Skeletal muscle satellite cell (primary cell): ENCODE measurements at regions not wholly inside any gene's neighbourhood (a gene's known extent, or its start where the extent isn't known, plus 50 kb on each side); places are given as distances from the start of the nearest gene placed in this dataset.

ENCODE experiments used
- H3K27me3 ChIP-seq: 2 replicates; pipeline ENCODE4 v1.7.0; 2013; ENCODE audit warnings: low read length; ENCODE audit not compliant: control insufficient read depth, insufficient read depth
- H3K36me3 ChIP-seq: 2 replicates; pipeline ENCODE4 v1.7.0; 2013; ENCODE audit warnings: mild to moderate bottlenecking, control low read depth, low read length; ENCODE audit not compliant: insufficient read depth
- H3K4me1 ChIP-seq: 2 replicates; pipeline ENCODE4 v1.7.0; 2013; ENCODE audit warnings: low read length; ENCODE audit not compliant: control insufficient read depth, insufficient read depth
- H3K4me2 ChIP-seq: 2 replicates; pipeline ENCODE4 v1.7.0; 2013; ENCODE audit warnings: mild to moderate bottlenecking, low read length
- H3K4me3 ChIP-seq: 2 replicates; pipeline ENCODE4 v1.7.0; 2013; ENCODE audit warnings: low read length
- H3K9ac ChIP-seq: 2 replicates; pipeline ENCODE4 v1.7.0; 2013; ENCODE audit warnings: mild to moderate bottlenecking, low read depth, low read length, moderate library complexity
- H3K9me3 ChIP-seq: replicated peaks from 2 replicates; pipeline ENCODE4 v1.7.0; 2013; ENCODE audit warnings: mild to moderate bottlenecking, control low read depth, low read length

DNA sequence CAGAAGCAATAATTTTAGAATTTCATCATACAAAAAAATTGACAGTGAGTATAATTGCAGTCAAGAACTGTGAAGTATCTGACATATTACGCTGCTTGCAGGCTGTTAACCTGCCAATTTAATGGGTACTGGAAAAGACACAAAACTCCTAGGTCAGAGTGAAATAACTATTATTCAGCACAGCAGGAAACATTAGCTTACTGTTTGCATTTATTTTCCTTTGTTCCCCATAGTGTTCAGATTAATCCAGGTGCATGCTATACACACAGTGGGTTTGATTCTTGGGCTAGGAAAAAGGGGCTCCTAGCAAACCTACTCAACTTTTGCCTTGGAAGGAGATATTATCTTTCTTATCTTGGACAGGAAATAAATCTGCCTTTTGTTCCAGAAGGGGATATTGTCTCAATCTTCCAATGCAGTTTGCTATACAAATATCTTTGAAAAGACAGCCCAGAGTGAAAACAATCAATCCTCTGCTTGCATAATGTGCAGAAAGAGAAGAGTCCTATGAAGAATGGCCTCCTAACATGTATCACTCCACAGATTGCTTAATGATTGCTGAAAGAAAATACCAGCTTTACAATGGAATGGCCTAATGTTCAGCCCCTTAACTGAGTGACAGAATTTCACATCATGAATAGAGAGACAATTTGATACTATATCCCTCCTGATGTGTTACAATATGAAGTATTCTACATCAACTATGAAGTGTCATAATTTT is 443.4 kb downstream of the TBC1D4 start:
- Histone ChIP-seq H3K36me3 (no peaks in the 10 kb centered on the region), H3K9ac (no peak overlapping the region), H3K4me1 (no peaks in the 10 kb centered on the region), H3K4me3 (no peak overlapping the region), H3K4me2 (no peak overlapping the region), H3K27me3 (no peaks in the 10 kb centered on the region), H3K9me3 (no peaks in the 10 kb centered on the region)

GRCh38 chr13:75025956-75026355 is 456.0 kb downstream of the TBC1D4 start:
- Histone ChIP-seq H3K9me3 (no peaks in the 10 kb centered on the region), H3K36me3 (no peaks in the 10 kb centered on the region), H3K4me2 (no peak overlapping the region), H3K27me3 (no peaks in the 10 kb centered on the region), H3K4me1 (no peaks in the 10 kb centered on the region), H3K9ac (no peak overlapping the region), H3K4me3 (no peak overlapping the region)

DNA sequence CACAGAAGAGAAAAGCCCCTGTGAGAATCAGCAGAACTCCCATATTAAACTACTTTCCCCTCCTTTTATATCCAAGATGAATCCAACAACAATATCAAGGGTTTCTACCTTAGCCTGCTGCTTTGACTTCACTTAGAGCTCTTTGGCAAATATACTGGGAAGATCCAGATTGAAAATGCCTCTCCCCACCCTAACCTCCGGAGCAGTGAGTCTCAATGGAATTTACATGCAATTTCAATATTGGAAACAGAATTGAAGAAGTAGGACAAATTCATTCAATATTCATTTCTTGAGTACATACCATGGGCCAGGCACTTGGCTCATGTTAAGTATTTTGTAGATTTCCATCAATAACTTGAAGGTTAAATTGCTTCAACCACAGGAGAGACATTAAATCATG is 457.4 kb downstream of the TBC1D4 start:
- no peak overlapping the region for H3K4me3 ChIP-seq
- no peaks in the 10 kb centered on the region for H3K4me1 ChIP-seq
- no peak overlapping the region for H3K9ac ChIP-seq
- no peaks in the 10 kb centered on the region for H3K9me3 ChIP-seq
- no peaks in the 10 kb centered on the region for H3K27me3 ChIP-seq
- H3K36me3 ChIP-seq, result no peaks in the 10 kb centered on the region
- H3K4me2 ChIP-seq, result no peak overlapping the region

GRCh38 chr13:75023609-75024008 is 458.4 kb downstream of the TBC1D4 start:
- Histone ChIP-seq H3K27me3 (no peaks in the 10 kb centered on the region), H3K36me3 (no peaks in the 10 kb centered on the region), H3K4me3 (no peak overlapping the region), H3K4me2 (no peak overlapping the region), H3K9ac (no peak overlapping the region), H3K9me3 (no peaks in the 10 kb centered on the region), H3K4me1 (no peaks in the 10 kb centered on the region)

DNA sequence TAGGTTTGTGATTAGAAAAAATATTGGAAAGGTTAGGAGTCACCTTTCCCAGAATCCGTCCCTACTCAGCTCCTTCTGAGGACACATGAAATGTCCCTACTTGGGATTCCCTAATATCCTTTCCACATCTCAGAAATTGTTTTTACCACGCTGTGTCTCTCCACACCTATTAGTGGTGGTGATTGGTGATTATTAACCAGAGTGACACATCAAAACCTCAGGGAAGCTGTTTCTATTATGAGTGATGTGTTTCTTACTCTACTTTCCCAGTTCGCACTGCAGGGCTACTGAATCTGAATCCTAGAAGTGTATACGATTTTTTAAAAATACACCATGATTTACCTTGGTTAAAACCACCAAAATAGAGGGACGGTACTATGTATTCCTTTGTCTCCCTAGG is 460.8 kb downstream of the TBC1D4 start:
- no peaks in the 10 kb centered on the region for H3K36me3 ChIP-seq
- H3K4me1 ChIP-seq, result no peaks in the 10 kb centered on the region
- no peaks in the 10 kb centered on the region for H3K9me3 ChIP-seq
- no peak overlapping the region for H3K9ac ChIP-seq
- no peak overlapping the region for H3K4me3 ChIP-seq
- H3K27me3 ChIP-seq, result no peaks in the 10 kb centered on the region
- no peak overlapping the region for H3K4me2 ChIP-seq

DNA sequence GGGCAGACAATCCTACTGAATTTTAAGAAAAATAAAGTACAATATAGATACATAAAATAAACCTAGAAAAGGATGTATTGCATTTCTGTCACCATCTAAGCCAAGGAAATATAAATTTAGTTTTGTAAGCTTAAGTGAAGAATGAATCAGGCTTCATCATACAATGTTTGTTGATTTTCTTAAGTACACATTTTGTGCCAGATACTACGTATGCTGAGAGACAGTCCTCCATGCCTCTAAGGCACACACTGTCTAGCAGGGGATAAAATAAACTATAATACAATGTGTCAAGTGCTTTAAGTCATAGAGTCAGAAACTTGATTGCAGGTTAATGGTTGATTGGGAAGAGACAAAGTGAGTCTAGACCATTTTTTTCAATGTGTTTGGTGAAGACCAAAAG is 465.7 kb downstream of the TBC1D4 start:
- Histone ChIP-seq H3K4me1 (no peaks in the 10 kb centered on the region), H3K4me2 (no peak overlapping the region), H3K4me3 (no peak overlapping the region), H3K9ac (no peak overlapping the region), H3K27me3 (peaks cover 4% of the 10 kb centered on the region), H3K9me3 (no peaks in the 10 kb centered on the region), H3K36me3 (no peaks in the 10 kb centered on the region)

- Histone ChIP-seq H3K4me1 (no peaks in the 10 kb centered on the region), H3K9me3 (no peaks in the 10 kb centered on the region), H3K4me2 (no peak overlapping the region), H3K4me3 (no peak overlapping the region), H3K36me3 (no peaks in the 10 kb centered on the region), H3K27me3 (peaks cover 4% of the 10 kb centered on the region), H3K9ac (no peak overlapping the region)
These were observed 468.2 kb downstream of the TBC1D4 start for GRCh38 chr13:75013818-75014217.

DNA sequence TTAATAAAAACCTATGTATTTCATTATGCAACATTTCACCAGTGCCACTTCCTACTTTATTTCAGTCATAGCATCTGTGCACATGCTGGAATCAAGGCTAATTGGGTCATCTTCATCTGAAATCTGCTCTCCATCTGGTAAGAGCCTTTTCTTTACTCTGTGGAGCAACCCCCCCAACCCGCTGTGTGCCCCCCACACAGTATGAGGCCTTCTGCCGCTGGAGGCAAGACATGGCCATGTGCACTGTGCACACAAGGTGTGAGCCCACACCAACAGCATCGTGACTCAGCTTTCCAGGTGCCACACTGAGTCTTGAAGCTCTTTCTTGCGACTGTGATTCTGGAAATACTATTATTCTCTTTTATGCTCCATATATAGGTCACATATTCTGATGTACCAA is 471.0 kb downstream of the TBC1D4 start:
- no peaks in the 10 kb centered on the region for H3K36me3 ChIP-seq
- no peak overlapping the region for H3K4me2 ChIP-seq
- H3K9me3 ChIP-seq, result no peaks in the 10 kb centered on the region
- no peaks in the 10 kb centered on the region for H3K4me1 ChIP-seq
- peaks cover 4% of the 10 kb centered on the region for H3K27me3 ChIP-seq
- H3K9ac ChIP-seq, result no peak overlapping the region
- no peak overlapping the region for H3K4me3 ChIP-seq

DNA sequence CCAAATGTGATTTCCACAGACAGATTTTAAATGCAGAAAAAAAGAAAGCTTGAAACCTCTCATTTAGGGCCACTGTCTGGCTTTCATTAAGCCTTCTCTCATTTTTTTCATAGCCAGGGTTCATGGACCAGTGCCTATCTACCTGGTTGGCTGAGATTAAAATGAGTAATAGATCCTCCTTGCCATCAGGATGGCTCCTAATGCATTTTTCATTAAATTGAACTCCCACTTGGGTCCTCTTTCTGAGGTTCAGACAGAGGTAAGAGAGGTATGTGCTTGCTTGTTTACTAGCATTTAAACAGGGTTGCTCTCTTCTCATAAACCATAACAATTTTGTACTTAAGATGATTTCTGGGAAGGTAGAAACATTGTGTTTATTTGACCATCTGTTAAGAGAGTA is 473.0 kb downstream of the TBC1D4 start:
- H3K9ac ChIP-seq, result no peak overlapping the region
- no peaks in the 10 kb centered on the region for H3K36me3 ChIP-seq
- H3K27me3 ChIP-seq, result peaks cover 4% of the 10 kb centered on the region
- no peak overlapping the region for H3K4me3 ChIP-seq
- no peaks in the 10 kb centered on the region for H3K9me3 ChIP-seq
- H3K4me2 ChIP-seq, result no peak overlapping the region
- no peaks in the 10 kb centered on the region for H3K4me1 ChIP-seq

- H3K36me3 ChIP-seq, result no peaks in the 10 kb centered on the region
- no peak overlapping the region for H3K4me3 ChIP-seq
- H3K4me2 ChIP-seq, result no peak overlapping the region
- peaks cover 1% of the 10 kb centered on the region for H3K4me1 ChIP-seq
- no peak overlapping the region for H3K9ac ChIP-seq
- H3K9me3 ChIP-seq, result no peaks in the 10 kb centered on the region
- no peaks in the 10 kb centered on the region for H3K27me3 ChIP-seq
These were observed 491.0 kb downstream of the TBC1D4 start for GRCh38 chr13:74990992-74991391.

DNA sequence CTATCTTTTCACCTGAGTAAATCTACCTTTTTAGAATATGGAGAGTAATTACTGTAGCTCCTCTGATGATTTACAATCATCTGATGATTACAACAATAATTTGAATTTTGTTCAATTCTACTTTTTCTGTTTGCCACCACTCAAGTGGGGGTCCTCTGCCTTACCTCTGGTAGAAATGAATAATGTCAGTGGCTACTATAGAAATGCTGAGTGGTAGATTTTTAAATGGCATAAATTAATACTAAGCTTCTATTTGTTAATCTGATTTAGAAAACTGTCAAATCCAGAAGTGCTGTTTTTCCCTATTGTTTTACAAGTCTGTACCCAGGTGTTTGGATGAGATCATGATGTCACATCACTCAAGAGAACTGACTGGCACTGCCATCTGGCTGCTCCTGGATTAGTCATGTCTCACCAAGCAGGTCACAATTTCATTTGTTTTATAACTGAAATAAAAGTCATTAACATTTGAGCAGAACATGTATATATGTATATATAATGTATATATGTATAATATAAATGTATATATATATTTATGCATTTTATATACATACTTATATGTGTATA is 494.8 kb downstream of the TBC1D4 start:
- peaks cover 5% of the 10 kb centered on the region for H3K4me1 ChIP-seq
- H3K27me3 ChIP-seq, result no peaks in the 10 kb centered on the region
- H3K9me3 ChIP-seq, result no peaks in the 10 kb centered on the region
- no peaks in the 10 kb centered on the region for H3K36me3 ChIP-seq
- H3K4me3 ChIP-seq, result no peak overlapping the region
- no peak overlapping the region for H3K4me2 ChIP-seq
- no peak overlapping the region for H3K9ac ChIP-seq

GRCh38 chr13:74986609-74987008 is 495.4 kb downstream of the TBC1D4 start:
- Histone ChIP-seq H3K9me3 (no peaks in the 10 kb centered on the region), H3K27me3 (no peaks in the 10 kb centered on the region), H3K4me3 (no peak overlapping the region), H3K4me1 (peaks cover 5% of the 10 kb centered on the region), H3K9ac (no peak overlapping the region), H3K36me3 (no peaks in the 10 kb centered on the region), H3K4me2 (no peak overlapping the region)
